ENCODE measurements at regions not wholly inside any gene's neighbourhood (a gene's known extent, or its start where the extent isn't known, plus 50 kb on each side); places are given as distances from the start of the nearest gene placed in this dataset.

- Histone ChIP-seq H3K4me3 (no peak overlapping the region), H3K9me3 (no peaks in the 10 kb centered on the region), H3K36me3 (no peaks in the 10 kb centered on the region), H3K4me1 (no peaks in the 10 kb centered on the region), H3K27ac (no peak overlapping the region), H3K27me3 (no peaks in the 10 kb centered on the region)
- TF ChIP-seq POLR2A (IDR thresholded peaks at IDR 0.05), result no peak
- no peak for TF ChIP-seq POLR2AphosphoS5 (IDR thresholded peaks at IDR 0.05)
- TF ChIP-seq, protein P1, sequence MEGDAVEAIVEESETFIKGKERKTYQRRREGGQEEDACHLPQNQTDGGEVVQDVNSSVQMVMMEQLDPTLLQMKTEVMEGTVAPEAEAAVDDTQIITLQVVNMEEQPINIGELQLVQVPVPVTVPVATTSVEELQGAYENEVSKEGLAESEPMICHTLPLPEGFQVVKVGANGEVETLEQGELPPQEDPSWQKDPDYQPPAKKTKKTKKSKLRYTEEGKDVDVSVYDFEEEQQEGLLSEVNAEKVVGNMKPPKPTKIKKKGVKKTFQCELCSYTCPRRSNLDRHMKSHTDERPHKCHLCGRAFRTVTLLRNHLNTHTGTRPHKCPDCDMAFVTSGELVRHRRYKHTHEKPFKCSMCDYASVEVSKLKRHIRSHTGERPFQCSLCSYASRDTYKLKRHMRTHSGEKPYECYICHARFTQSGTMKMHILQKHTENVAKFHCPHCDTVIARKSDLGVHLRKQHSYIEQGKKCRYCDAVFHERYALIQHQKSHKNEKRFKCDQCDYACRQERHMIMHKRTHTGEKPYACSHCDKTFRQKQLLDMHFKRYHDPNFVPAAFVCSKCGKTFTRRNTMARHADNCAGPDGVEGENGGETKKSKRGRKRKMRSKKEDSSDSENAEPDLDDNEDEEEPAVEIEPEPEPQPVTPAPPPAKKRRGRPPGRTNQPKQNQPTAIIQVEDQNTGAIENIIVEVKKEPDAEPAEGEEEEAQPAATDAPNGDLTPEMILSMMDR (IDR thresholded peaks at IDR 0.05), result no peak
- intact Hi-C loops (cut with DNase I; ENCODE audit: low total_unique reads), result no loop called here
- DNase-seq (ENCODE audit: low spot score in 2 of 2), result no peak
Observed at GRCh38 chr2:59726228-59727120, 827.0 kb downstream of the BCL11A start.

GRCh38 chr2:59724746-59725145 is 828.7 kb downstream of the BCL11A start:
- Histone ChIP-seq H3K27me3 (no peaks in the 10 kb centered on the region), H3K36me3 (no peaks in the 10 kb centered on the region), H3K27ac (no peak overlapping the region), H3K4me3 (no peak overlapping the region), H3K9me3 (no peaks in the 10 kb centered on the region), H3K4me1 (no peaks in the 10 kb centered on the region)
- TF ChIP-seq POLR2A (IDR thresholded peaks at IDR 0.05) (no peak), POLR2AphosphoS5 (IDR thresholded peaks at IDR 0.05) (no peak)
- TF ChIP-seq, protein P1 (IDR thresholded peaks at IDR 0.05), result no peak
- DNase-seq (ENCODE audit: low spot score in 2 of 2), result no peak
- intact Hi-C loops (cut with DNase I; ENCODE audit: low total_unique reads), result no loop called here

DNA sequence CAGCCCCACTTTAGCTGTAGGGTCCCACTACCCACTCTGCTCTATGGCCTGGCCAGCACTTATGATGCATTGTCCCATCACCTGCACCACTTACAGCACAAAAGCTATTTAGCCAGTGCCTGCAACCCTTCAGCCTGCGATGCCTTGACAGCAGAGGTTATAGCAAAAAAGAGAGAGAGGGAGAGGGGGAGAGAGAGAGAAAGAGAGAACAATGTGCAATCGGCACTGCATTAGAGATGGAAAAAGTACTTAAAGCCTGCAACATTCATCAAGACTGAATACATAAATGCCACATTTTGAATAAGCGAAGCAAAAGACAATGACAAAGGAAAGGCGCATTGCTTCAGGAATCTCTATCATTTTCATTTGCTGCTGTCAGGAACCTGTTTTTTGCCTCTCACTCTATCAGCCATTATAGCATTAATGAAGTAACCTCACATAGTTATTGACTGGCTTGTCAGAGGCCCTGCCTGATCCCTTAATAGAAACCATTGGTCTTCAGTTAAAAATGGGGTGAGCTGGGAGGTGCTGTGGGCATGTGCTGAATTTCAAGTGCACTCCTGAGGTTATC is 833.1 kb downstream of the BCL11A start:
- Histone ChIP-seq H3K36me3 (no peaks in the 10 kb centered on the region), H3K27me3 (no peaks in the 10 kb centered on the region), H3K27ac (no peak overlapping the region), H3K4me1 (no peaks in the 10 kb centered on the region), H3K4me3 (no peak overlapping the region), H3K9me3 (no peaks in the 10 kb centered on the region)
- intact Hi-C loops (cut with DNase I; ENCODE audit: low total_unique reads), result no loop called here
- TF ChIP-seq, protein P1 (IDR thresholded peaks at IDR 0.05), result no peak
- TF ChIP-seq POLR2AphosphoS5 (IDR thresholded peaks at IDR 0.05), result no peak
- TF ChIP-seq POLR2A (IDR thresholded peaks at IDR 0.05), result no peak
- no peak for DNase-seq (ENCODE audit: low spot score in 2 of 2)

DNA sequence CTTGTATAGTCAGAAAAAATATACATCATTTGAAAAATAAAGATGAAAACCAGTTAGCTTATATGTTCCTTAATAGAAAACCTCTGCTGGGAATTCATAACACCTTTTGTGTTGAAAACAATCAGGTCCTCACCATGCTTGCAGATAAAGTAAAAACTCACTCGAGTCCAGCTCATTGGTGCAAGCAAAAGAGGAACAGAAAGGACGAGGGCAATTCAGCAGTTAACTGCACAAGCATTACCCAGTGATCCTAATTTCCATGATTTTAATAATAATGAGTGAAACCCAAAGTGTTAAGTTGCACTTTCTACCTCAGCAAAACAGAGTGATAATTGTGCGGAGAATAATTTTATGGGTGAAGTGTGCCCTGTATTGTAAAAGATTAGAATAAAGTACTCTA is 839.9 kb downstream of the BCL11A start:
- H3K27ac ChIP-seq, result no peak overlapping the region
- TF ChIP-seq POLR2A (IDR thresholded peaks at IDR 0.05), result no peak
- no peak for TF ChIP-seq POLR2AphosphoS5 (IDR thresholded peaks at IDR 0.05)
- TF ChIP-seq, protein P1 (IDR thresholded peaks at IDR 0.05), result no peak
- no peaks in the 10 kb centered on the region for H3K27me3 ChIP-seq
- intact Hi-C loops (cut with DNase I; ENCODE audit: low total_unique reads), result no loop called here
- no peaks in the 10 kb centered on the region for H3K9me3 ChIP-seq
- H3K4me1 ChIP-seq, result no peaks in the 10 kb centered on the region
- no peak for DNase-seq (ENCODE audit: low spot score in 2 of 2)
- H3K36me3 ChIP-seq, result no peaks in the 10 kb centered on the region
- H3K4me3 ChIP-seq, result no peak overlapping the region

DNA sequence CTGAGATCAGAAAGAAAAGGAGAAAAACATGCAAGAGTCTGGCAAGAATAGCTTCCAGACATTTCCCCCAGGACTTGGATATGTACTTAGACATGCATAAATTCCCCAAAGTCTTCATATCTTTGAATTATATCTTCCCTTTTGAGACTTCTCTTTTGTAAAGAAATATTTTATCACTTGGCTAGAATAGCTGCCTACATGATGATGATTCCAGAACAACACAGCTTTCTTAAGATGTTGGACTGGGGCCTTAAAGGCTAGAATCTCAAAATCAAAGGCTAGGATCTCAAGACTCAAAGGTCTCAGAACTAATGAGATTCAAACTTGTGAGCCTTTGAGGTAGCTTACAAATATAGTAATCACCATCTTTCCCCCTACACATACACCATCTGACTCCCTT is 842.3 kb downstream of the BCL11A start:
- TF ChIP-seq POLR2A (IDR thresholded peaks at IDR 0.05), result no peak
- TF ChIP-seq POLR2AphosphoS5 (IDR thresholded peaks at IDR 0.05), result no peak
- TF ChIP-seq, protein P1 (IDR thresholded peaks at IDR 0.05), result no peak
- H3K4me1 ChIP-seq, result no peaks in the 10 kb centered on the region
- H3K4me3 ChIP-seq, result no peak overlapping the region
- no peaks in the 10 kb centered on the region for H3K27me3 ChIP-seq
- no peaks in the 10 kb centered on the region for H3K36me3 ChIP-seq
- no peak overlapping the region for H3K27ac ChIP-seq
- H3K9me3 ChIP-seq, result no peaks in the 10 kb centered on the region
- DNase-seq (ENCODE audit: low spot score in 2 of 2), result no peak
- intact Hi-C loops (cut with DNase I; ENCODE audit: low total_unique reads), result no loop called here
